ENCODE measurements at regions not wholly inside any gene's neighbourhood (a gene's known extent, or its start where the extent isn't known, plus 50 kb on each side); places are given as distances from the start of the nearest gene placed in this dataset.
"Not testable (repeated sequence)": the region's sequence is repeated elsewhere in the genome, so short reads cannot be mapped to it uniquely, and the experiment has no call there.

GRCh38 chr11:133649040-133649439, 116.7 kb upstream of the OPCML start:
- ATAC-seq, result no peak
- Histone ChIP-seq H3K27ac (no peak overlapping the region), H3K9me3 (no peaks in the 10 kb centered on the region), H3K36me3 (no peaks in the 10 kb centered on the region), H3K27me3 (no peaks in the 10 kb centered on the region), H3K4me3 (no peak overlapping the region), H3K4me1 (no peaks in the 10 kb centered on the region)
- intact Hi-C loops (cut with DNase I; ENCODE audit: low total_unique reads), result no loop called here
- TF ChIP-seq CTCF (IDR thresholded peaks at IDR 0.05 in 4 of 5, conservative IDR thresholded peaks at IDR 0.05 in 1 of 5), result no peak
- no peak for TF ChIP-seq POLR2A (IDR thresholded peaks at IDR 0.05)
- in situ Hi-C loops (cut with MboI; ENCODE audit: low sequenced_read_pairs in 4 of 4), result no loop called here
- DNase-seq, result no peak

- Histone ChIP-seq H3K4me1 (no peaks in the 10 kb centered on the region), H3K4me3 (no peak overlapping the region), H3K36me3 (no peaks in the 10 kb centered on the region), H3K27me3 (no peaks in the 10 kb centered on the region), H3K27ac (no peak overlapping the region), H3K9me3 (no peaks in the 10 kb centered on the region)
- DNase-seq (no peak), ATAC-seq (no peak)
- in situ Hi-C loops (cut with MboI; ENCODE audit: low sequenced_read_pairs in 4 of 4), result no loop called here
- TF ChIP-seq CTCF (IDR thresholded peaks at IDR 0.05 in 4 of 5, conservative IDR thresholded peaks at IDR 0.05 in 1 of 5) (no peak), POLR2A (IDR thresholded peaks at IDR 0.05) (no peak)
- intact Hi-C loops (cut with DNase I; ENCODE audit: low total_unique reads), result no loop called here
Measured at GRCh38 chr11:133639408-133639807, 107.1 kb upstream of the OPCML start.

GRCh38 chr11:133638921-133639320, 106.6 kb upstream of the OPCML start:
- no peaks in the 10 kb centered on the region for H3K36me3 ChIP-seq
- no peaks in the 10 kb centered on the region for H3K27me3 ChIP-seq
- TF ChIP-seq POLR2A (IDR thresholded peaks at IDR 0.05), result no peak
- TF ChIP-seq CTCF (IDR thresholded peaks at IDR 0.05 in 4 of 5, conservative IDR thresholded peaks at IDR 0.05 in 1 of 5), result no peak
- in situ Hi-C loops (cut with MboI; ENCODE audit: low sequenced_read_pairs in 4 of 4), result no loop called here
- H3K27ac ChIP-seq, result no peak overlapping the region
- ATAC-seq (no peak), DNase-seq (no peak)
- H3K4me3 ChIP-seq, result no peak overlapping the region
- intact Hi-C loops (cut with DNase I; ENCODE audit: low total_unique reads), result no loop called here
- H3K9me3 ChIP-seq, result no peaks in the 10 kb centered on the region
- no peaks in the 10 kb centered on the region for H3K4me1 ChIP-seq

GRCh38 chr11:133636711-133637355, 104.5 kb upstream of the OPCML start:
- Histone ChIP-seq H3K27me3 (no peaks in the 10 kb centered on the region), H3K27ac (no peak overlapping the region), H3K4me1 (no peaks in the 10 kb centered on the region), H3K9me3 (no peaks in the 10 kb centered on the region), H3K4me3 (no peak overlapping the region), H3K36me3 (no peaks in the 10 kb centered on the region)
- DNase-seq (no peak), ATAC-seq (no peak)
- in situ Hi-C loops (cut with MboI; ENCODE audit: low sequenced_read_pairs in 4 of 4) (no loop called here), intact Hi-C loops (cut with DNase I; ENCODE audit: low total_unique reads) (no loop called here)
- TF ChIP-seq CTCF (IDR thresholded peaks at IDR 0.05 in 4 of 5, conservative IDR thresholded peaks at IDR 0.05 in 1 of 5) (no peak), POLR2A (IDR thresholded peaks at IDR 0.05) (no peak)

GRCh38 chr11:133635244-133635739, 103.0 kb upstream of the OPCML start:
- intact Hi-C loops (cut with DNase I; ENCODE audit: low total_unique reads) (no loop called here), in situ Hi-C loops (cut with MboI; ENCODE audit: low sequenced_read_pairs in 4 of 4) (no loop called here)

GRCh38 chr11:133628371-133628770, 96.1 kb upstream of the OPCML start:
- H3K4me1 ChIP-seq; H3K9me3 ChIP-seq; H3K4me3 ChIP-seq; ATAC-seq; H3K36me3 ChIP-seq; intact Hi-C loops (cut with DNase I; ENCODE audit: low total_unique reads); H3K27me3 ChIP-seq; DNase-seq; in situ Hi-C loops (cut with MboI; ENCODE audit: low sequenced_read_pairs in 4 of 4); H3K27ac ChIP-seq: not testable (repeated sequence)

More at GRCh38 chr11:133635244-133635739, 103.0 kb upstream of the OPCML start:
- H3K9me3 ChIP-seq, result no peaks in the 10 kb centered on the region
- no peaks in the 10 kb centered on the region for H3K36me3 ChIP-seq
- no peaks in the 10 kb centered on the region for H3K27me3 ChIP-seq
- no peaks in the 10 kb centered on the region for H3K4me1 ChIP-seq
- TF ChIP-seq POLR2A (IDR thresholded peaks at IDR 0.05), result no peak
- TF ChIP-seq CTCF (IDR thresholded peaks at IDR 0.05 in 4 of 5, conservative IDR thresholded peaks at IDR 0.05 in 1 of 5), result no peak
- DNase-seq, result no peak
- H3K27ac ChIP-seq, result no peak overlapping the region
- H3K4me3 ChIP-seq, result no peak overlapping the region
- ATAC-seq, result no peak

All from gastrocnemius medialis (tissue), 4 donors.